Right ventricle myocardium inferior (tissue), 1 donor: ENCODE measurements at regions not wholly inside any gene's neighbourhood (a gene's known extent, or its start where the extent isn't known, plus 50 kb on each side); places are given as distances from the start of the nearest gene placed in this dataset.

Source experiments
- ATAC-seq: fragments of 200-7000 bp; cut with Tn5 transposase; one replicate; pipeline ENCODE4 v1.9.1; 2020; ENCODE audit warnings: mild to moderate bottlenecking, moderate library complexity
- DNase-seq: peaks from one replicate; pipeline ENCODE4 v3.0.0; 2021; ENCODE audit errors: missing footprints
- intact Hi-C: fragments of 100-400 bp; cut with DNase I; formaldehyde crosslinking; loops from one replicate; pipeline ENCODE4 v1.11.0; 2022
- donor health status: DM: no; HTN: yes; CAD: no; lungs with severe emphysema.

DNA sequence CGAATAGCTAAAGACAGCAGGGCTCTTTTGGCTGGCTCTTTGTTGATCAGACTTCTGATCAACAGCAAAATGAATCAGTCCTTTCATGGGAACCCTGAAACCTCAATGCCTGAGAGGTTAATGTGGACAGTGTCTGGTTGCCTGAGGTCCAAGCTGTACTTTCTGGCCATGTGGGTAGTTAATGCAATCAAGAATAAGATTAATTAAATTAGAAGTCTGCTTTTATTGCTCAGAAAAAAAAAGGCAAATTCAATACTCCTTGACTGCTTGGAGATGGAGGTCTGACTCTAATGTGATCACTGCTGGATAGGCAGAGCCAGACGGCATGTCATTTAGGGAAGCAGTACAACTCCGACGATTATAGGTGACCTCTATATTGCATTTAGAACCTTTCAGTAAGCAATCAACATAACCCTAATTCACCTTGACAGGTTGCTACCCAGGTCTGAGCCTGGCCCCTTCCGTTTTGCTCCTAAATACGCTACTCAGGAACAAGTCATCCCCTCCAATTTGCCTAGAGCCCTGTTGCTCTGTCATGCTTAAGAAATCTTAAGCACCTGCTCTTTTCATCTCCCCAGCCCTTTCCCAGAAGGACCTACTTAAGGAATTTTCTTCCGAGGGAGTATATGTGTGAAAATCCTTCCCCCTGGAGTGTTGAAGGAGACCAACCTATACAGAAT lies 370.0 kb upstream of the SPTLC3 start:
- ATAC-seq (no peak), DNase-seq (no peak)
- intact Hi-C loops, result no loop called here

DNA sequence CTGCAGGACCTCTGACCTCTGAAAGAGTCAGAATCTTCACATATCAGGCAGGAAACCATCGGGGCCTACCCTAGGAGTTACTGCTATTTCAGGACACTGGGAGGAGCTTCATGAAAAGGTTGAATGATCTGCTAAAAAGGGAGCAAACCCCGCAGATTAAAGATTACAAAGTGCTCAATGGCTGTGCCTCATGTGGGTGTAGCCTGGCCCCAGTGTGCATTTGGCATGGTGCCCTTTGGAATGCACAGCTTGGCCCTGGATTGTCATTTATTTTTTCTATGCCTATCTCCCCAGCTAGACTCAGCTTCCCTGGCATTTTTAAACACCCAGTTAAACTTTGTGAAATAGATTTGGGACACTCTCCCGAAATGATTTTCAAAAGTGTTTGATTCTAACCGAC lies 368.5 kb upstream of the SPTLC3 start:
- ATAC-seq, result no peak
- intact Hi-C loops, result no loop called here
- no peak for DNase-seq

DNA sequence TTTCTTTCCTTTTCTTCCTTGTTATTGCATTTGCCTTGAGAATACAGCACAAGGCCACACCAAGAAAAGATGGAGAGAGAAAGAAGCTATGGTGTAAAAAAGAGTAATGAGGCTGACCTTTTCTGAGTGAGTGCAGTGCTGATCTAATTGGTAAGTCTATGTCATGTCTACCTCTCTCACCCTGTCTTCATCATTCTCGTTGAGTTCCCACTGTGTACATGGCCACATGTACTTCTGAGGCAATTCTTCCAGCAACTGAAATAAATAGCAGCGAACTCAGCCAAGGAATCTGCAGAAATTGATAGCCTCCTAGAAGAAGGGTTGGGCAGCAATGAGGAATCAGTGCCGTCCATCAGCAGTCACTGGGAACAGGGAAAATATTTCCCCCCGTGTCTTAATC lies 367.2 kb upstream of the SPTLC3 start:
- no peak for ATAC-seq
- intact Hi-C loops, result no loop called here
- no peak for DNase-seq

DNA sequence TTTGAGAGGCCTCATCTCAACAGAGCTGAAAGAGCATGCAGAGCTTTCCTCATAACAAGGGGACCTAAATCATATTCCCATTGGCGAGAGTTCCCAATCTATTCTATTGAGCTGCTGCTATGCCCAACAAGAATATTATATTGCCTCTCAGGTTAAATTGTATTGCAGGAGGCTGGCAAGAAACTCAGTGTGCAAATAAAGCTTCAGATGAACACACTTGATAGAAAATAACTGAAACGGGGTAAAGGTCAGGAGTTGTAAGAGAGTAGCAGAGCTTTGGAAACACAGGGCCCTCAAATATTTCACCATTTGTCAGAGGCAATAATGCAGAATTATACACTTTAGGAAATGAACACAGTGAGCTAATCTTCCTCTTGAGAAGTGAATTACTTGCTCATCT lies 364.3 kb upstream of the SPTLC3 start:
- intact Hi-C loops, result no loop called here
- no peak for DNase-seq
- no peak for ATAC-seq

DNA sequence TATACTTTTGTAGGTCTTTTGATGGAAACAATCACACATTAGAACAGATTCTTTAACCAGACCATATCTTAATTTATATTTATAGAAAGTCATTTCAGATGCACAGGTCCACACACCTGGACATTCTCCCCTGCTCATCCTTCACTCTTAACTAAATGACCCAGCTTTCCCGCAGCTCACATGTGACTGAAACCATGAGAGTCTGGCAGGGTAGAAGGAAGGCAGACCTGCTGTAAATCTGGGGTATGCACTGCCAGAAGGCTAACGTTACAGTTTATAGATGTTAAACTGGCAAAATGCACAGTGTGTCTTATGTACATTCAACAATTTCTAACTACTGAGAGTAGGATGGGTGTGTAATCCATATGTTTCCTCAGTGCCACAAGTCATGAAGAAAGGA lies 359.5 kb upstream of the SPTLC3 start:
- intact Hi-C loops, result no loop called here
- DNase-seq, result no peak
- no peak for ATAC-seq

DNA sequence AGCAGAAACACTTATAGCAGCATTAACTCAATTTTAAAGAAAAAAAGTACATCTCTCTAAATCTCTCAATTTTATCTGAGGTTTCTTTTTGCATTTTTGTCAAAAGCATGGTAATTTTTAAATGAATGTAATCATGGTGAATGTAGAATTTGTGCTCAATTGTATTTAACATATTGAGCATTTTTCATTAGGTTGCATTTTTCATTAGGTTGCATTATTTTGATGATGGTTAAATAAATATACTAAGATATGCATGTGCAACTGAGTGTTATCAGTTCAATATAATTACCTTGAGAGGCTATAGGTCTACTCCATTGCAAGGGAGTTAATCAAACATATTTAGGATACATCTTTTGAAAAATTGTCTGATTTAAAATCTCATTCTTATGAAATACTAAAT lies 355.1 kb upstream of the SPTLC3 start:
- intact Hi-C loops, result no loop called here
- no peak for DNase-seq
- no peak for ATAC-seq

DNA sequence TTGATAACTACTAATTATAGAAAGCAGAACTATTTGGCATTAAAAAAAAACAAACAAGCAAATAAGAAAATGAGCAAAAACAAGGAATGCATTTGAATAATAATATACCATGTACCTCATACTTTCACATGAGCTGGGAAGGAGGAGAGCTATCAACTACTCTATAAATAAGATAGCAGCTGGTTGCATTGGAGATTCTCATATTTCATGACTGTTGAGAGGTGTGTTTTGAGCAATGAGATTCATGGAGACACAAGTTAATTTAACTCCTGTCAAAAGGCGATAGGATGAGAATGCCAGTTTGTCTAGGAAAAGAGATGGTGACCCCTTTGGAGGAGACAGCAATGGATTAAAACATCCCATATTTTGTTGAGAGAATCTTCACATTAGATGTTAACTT lies 348.8 kb upstream of the SPTLC3 start:
- ATAC-seq, result no peak
- no peak for DNase-seq
- intact Hi-C loops, result no loop called here

DNA sequence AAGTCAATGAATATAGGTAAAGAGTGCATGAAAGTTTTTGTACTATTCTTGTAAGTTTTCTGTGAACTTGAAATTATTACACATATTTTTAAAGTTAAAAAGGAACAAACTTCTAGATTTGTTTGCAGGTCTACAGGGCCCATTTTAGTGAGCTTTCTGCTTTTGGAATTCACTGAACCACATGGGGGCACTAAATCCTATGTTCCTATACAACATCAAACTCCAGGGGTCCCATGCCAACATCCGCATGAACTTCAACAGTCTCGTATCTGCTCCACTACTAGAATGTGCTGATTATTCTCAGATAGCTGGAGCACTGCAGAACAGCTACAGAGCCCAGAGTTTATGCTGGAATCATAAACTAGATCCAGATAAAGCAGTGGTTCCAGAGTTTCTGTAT lies 347.9 kb upstream of the SPTLC3 start:
- ATAC-seq, result peak; percentile 52
- no peak for DNase-seq
- intact Hi-C loops, result no loop called here

DNA sequence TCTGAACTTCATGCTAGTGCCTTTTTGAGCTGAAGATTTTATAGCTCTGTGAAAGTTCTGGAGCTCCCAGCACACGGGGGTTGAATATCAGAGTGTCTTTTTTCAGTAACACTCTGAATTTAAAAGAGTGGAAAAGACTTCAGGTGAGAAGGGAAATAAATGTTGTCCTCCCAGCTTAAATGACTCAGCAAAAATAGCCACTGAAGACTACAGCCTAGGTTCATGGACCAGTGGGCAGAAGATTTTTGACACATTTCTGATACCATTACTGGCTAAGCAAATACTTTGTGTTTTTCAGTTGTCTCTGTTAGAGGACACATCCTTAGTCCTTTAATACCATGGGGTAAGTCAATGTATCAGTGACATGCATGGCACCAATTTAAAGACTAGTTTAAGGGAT lies 338.5 kb upstream of the SPTLC3 start:
- intact Hi-C loops, result no loop called here
- no peak for ATAC-seq
- no peak for DNase-seq

DNA sequence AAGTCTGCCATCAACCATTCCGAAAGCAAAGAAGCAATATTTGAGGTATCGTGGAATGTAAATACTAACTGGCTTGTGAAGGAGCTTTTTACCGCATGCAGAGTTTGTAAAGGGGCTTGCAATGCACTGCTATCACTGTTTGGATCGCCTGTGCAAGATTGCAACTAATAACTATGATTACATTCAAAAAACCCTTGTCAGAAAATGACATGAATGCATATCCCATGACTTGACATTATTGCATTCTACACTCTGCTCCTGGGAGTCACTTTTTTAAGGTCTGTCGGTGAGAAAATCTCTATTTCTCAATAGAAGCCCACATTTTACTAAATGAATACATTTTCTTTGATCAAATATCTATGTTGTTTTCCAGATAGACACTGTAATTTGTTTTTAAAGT lies 335.4 kb upstream of the SPTLC3 start:
- ATAC-seq, result no peak

DNA sequence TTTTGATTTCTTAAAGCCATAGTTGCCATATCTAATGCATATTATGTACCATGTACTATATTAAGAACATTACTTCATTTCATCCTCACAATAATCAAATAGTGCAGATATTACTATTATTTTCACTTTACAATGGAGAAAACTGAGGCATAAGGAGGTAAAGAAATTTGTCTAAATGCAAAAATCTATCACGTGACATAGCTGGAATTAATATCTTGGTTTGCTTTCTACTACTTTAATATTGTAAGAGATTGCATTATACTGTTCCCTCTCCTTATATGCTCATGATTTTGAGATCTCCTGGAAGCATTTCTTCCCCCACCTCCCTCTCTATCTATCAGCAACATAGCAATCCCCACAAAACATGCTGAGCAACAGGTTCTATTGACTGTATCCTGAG lies 330.8 kb upstream of the SPTLC3 start:
- intact Hi-C loops, result no loop called here
- ATAC-seq, result no peak
- no peak for DNase-seq

More for the DNA sequence above, 335.4 kb upstream of the SPTLC3 start:
- intact Hi-C loops, result no loop called here
- DNase-seq, result no peak

DNA sequence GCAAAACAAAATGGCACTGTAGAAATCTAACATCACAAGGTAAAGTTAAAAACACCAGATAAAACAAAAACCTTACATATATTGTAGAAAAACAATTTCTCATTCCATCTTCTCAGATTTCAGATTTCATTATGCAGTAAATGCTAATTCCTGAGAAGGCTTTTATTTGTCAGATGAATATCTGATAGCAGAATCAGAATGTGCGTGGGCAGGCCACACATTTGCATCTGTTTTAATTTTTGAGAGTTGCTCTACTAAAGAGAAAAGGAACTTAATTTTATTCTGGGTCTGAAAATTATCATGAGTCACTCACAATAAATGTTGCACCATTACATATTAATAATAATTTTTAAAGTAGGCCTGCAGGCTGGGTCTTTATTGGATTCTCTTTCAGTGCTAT lies 329.3 kb upstream of the SPTLC3 start:
- DNase-seq (no peak), ATAC-seq (no peak)
- intact Hi-C loops, result no loop called here

DNA sequence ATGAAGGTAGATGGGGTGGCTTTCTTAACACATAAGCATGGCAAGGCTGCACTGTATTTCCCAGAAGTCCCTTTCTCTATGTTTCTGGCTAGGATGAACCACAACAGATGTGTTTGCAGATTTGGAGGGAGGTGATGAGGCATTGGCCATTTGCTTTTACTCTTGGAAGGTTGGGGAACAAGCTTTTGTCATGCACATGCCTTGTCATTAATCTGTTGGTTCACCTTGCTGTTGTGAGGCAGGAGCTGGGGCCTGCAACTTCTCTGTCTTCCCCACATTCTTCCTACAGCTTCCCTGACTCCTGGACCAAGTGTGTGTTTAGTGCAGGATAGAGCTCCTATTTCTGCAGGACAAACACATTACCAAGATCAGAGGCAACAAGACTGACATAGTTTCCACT lies 326.2 kb upstream of the SPTLC3 start:
- no peak for ATAC-seq
- DNase-seq, result no peak
- intact Hi-C loops, result no loop called here

DNA sequence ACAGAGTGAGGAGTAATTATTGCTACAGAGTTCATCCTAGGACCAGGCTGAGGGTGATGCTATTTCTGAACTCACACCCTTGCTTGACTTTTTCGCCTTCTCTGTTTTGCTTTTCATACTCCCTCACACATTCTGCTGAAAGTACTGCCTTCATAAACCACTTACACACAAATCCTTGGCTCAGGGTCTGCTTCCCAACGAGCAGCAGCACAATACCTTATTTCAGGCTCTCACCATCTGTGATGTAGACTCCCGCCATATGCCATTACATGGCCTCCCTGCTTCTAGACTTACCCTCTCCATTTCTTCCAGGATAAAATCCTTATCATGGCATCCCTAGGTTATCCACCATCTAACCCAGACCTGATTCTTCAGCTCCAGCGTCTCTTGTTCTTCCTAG lies 321.3 kb upstream of the SPTLC3 start:
- intact Hi-C loops, result no loop called here
- no peak for DNase-seq
- no peak for ATAC-seq

DNA sequence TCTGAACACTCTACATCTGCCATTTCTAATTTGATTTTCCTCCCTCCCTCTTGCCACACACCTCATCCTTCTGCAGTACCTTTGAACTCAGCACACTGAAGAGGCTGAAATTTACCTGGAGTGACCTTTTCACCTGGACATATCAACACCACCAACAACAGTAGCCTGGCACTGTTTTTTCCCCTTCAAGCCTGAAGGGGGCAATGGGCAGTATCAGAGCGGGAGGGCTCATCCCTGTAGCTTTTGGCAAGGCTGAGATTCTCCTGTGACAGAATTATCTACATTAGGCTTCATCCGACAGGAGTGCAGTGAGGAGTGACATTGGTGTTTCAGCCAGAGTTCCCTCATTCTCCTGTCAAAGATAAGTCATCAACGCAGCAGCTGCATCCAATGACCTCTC lies 312.8 kb upstream of the SPTLC3 start:
- DNase-seq, result no peak

DNA sequence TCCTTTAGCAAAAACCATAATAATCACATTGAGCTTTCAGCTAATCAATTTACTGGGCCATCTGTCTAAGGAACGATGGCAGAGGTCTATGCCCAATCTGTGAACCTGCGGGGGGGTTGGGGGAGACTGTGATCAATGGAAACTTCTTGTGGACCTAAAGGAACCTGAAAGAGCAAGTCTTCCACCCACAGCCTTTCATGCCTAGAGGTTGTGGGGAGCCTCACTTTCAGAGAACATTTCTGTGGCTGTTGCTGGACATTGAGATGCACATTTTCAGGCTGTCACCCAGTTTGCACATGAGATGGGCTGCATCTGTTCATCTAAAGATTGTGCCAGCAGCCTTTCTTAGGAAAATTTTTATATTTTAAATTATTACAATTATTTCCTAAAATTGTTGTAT lies 310.0 kb upstream of the SPTLC3 start:
- intact Hi-C loops, result no loop called here
- no peak for ATAC-seq
- no peak for DNase-seq

More for the DNA sequence above, 312.8 kb upstream of the SPTLC3 start:
- intact Hi-C loops, result no loop called here
- ATAC-seq, result no peak

DNA sequence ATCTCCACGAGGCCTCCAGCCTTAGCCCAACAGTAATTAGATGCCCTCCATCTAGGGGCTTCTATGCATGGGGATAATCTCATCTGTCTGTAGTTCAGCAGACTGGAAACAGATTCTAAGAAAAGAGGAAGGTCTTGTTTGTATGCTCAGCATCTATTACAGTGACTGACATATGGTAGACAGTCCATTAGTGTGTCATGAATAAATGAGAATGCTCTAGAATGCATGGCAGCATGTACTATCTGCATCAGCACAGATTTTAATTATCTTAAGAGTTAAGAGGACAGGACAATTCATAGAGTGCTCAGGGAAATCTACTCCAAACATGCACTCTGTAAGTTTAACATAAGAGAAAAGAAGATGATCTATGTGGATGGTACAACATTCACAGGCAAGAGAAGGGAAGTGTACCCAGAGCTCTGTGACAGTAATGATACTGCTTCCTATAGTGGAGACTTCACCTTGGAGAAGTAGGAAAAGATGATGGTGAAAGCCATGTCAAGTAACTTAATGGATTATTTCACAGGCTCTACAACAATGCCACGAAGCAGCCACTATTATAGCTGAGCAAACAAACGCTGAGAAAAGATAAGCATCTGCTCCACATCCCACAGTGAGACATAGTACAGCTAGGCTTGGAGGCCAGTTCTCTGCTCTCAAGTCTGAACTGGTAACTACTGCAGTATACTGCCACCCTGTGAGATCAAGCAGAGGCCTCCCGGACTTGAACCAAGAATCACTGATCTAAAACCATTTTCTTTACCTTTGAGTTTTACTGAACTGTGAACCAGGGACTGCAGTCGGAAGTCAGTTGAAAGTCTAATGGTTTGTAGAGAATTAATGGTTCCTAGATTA lies 309.2 kb upstream of the SPTLC3 start:
- no peak for DNase-seq
- no peak for ATAC-seq

DNA sequence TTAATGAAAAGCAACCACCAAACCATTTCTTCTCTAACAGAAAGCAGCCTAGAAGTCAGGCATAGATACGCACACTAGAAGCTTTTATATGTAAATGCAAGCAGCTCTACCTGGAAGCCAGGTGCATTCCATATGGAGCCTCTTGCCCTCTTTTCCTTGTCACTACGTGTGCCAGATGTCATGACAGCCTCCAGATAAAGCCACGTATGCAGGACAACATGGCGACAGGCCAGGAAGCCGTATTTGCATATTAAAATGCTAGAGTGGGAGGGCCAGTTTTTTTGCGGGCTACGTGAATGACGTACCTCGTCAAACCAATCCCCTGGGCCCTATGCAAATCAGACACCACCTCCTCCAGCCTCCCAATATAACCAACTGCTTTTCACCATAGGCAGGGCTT lies 308.1 kb upstream of the SPTLC3 start:
- ATAC-seq (no peak), DNase-seq (no peak)
- intact Hi-C loops, result no loop called here

More for the DNA sequence above, 309.2 kb upstream of the SPTLC3 start:
- intact Hi-C loops, result no loop called here

DNA sequence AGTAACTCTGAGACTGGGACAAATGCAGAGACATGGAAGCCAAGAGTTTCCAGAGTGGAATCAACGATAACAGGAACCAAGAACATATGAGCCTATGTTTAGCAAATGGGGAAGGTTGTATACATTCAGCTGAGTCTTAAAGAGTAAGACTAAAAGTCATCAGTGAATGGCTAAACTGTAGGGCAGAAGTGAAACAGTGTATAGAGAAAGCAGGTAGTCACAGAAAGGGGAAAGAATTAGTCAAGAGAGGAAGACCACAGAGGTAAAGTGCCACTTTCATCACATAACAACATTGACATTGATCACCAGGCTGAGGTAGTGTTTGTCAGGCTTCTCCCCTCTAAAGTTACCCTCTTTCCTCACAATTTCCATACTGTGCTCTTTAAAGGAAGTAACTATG lies 306.5 kb upstream of the SPTLC3 start:
- no peak for ATAC-seq
- no peak for DNase-seq
- intact Hi-C loops, result no loop called here

DNA sequence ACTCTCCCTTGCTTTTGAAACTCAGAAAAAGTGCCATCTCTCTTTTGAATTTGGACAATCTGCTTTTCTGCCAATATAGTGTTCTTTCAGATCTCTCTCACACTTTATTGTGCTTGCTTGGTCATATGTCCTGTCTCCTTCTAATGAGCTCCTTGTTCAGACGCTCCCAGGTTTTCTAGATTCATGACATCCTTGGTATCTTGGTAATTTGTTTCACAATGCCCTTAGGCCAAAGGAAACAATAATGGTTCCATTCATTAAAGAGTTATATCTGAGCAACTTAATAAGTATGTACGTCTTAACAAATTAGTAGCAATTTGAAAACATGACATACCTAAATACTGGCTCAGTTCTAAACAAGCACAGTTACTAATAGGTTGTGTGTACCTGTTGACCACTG lies 293.4 kb upstream of the SPTLC3 start:
- no peak for DNase-seq
- ATAC-seq, result no peak
- intact Hi-C loops, result no loop called here
